Osteoblast (primary cell): ENCODE measurements at regions not wholly inside any gene's neighbourhood (a gene's known extent, or its start where the extent isn't known, plus 50 kb on each side); places are given as distances from the start of the nearest gene placed in this dataset.

Experiments
- DNase-seq: peaks from one replicate; pipeline ENCODE4 v3.0.0; 2011; ENCODE audit warnings: low spot score, mixed read lengths; ENCODE audit not compliant: insufficient read length; ENCODE audit errors: missing footprints
- H2AFZ ChIP-seq: 2 replicates; pipeline ENCODE4 v1.6.0; 2011; ENCODE audit warnings: mild to moderate bottlenecking, low read length
- H3K27ac ChIP-seq: 2 replicates; pipeline ENCODE4 v1.5.1; 2011; ENCODE audit warnings: mild to moderate bottlenecking, low read depth, low read length, moderate library complexity
- H3K27me3 ChIP-seq: 2 replicates; pipeline ENCODE4 v1.6.0; 2012; ENCODE audit warnings: mild to moderate bottlenecking, control low read depth, inconsistent platforms, low read length, moderate library complexity; ENCODE audit not compliant: insufficient read depth
- H3K36me3 ChIP-seq: 2 replicates; pipeline ENCODE4 v1.5.1; 2011; ENCODE audit warnings: mild to moderate bottlenecking, low read length, control low read depth, moderate library complexity; ENCODE audit not compliant: insufficient read depth
- H3K4me1 ChIP-seq: 2 replicates; pipeline ENCODE4 v1.5.1; 2011; ENCODE audit warnings: mild to moderate bottlenecking, low read length, control low read depth, moderate library complexity; ENCODE audit not compliant: insufficient read depth
- H3K4me2 ChIP-seq: 2 replicates; pipeline ENCODE4 v1.6.0; 2011; ENCODE audit warnings: mild to moderate bottlenecking, low read length; ENCODE audit not compliant: insufficient read depth
- H3K4me3 ChIP-seq: fragments of 200-600 bp; sonication (generic); 3 replicates; pipeline ENCODE4 v1.5.1; 2012; ENCODE audit warnings: mild to moderate bottlenecking, low read length, inconsistent platforms; ENCODE audit not compliant: insufficient read depth
- H3K79me2 ChIP-seq: 2 replicates; pipeline ENCODE4 v1.6.0; 2012; ENCODE audit warnings: mild to moderate bottlenecking, low read length, control low read depth, inconsistent platforms; ENCODE audit not compliant: insufficient read depth
- H3K9me3 ChIP-seq: 2 replicates; pipeline ENCODE4 v1.5.1; 2011; ENCODE audit warnings: low read depth, low read length, control low read depth
- H4K20me1 ChIP-seq: 2 replicates; pipeline ENCODE4 v1.6.0; 2012; ENCODE audit warnings: mild to moderate bottlenecking, low read length, control low read depth; ENCODE audit not compliant: insufficient read depth
- TF ChIP-seq, protein P1 (sequence below): IDR thresholded peaks from 2 replicates; pipeline ENCODE4 v1.5.1; 2011; ENCODE audit warnings: mild to moderate bottlenecking, low read depth, low read length, moderate library complexity; ENCODE audit errors: extremely low read depth

DNA sequence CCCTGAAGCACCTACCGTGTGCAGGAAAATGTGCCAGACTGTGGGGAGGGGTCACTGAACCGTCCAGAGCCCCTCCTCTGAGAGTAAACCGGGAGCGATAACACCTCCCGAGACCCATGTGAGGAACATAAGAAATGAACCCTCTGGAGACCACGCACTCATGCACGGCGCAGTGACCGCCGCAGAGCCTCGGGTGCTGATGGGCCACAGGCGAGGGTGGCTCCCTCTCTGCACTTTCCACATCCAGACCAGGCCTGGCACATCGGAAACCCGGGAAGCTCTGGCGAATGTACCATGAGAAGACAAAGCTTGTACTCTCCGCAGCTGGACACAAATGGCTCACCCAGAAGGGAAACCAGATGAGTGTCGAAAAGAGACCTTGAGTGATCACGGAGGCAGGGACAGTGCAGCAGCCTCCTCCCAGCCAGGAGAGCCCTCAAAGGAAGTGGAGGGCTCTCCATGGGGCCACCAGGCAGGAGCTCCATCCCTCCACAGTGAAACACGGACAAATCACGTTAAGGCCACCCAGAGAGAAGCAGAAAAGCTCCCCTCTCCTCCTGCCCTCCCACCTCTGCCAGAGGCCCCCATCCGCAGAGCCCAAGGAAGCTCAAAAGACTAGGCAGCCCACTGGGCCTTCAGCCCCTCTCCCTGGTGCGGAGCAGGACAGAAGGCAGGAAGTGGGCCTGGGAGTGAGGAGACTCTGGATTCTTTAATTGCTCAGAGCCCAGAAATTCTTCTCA, 178.1 kb upstream of the PPP2R2D start:
- Histone ChIP-seq H3K4me2 (no peak overlapping the region), H3K4me1 (no peaks in the 10 kb centered on the region), H3K9me3 (no peaks in the 10 kb centered on the region), H3K4me3 (no peak overlapping the region), H3K36me3 (no peaks in the 10 kb centered on the region), H4K20me1 (no peaks in the 10 kb centered on the region), H3K79me2 (no peaks in the 10 kb centered on the region), H3K27ac (no peak overlapping the region), H2AFZ (no peak overlapping the region), H3K27me3 (no peaks in the 10 kb centered on the region)
- TF ChIP-seq, protein P1, sequence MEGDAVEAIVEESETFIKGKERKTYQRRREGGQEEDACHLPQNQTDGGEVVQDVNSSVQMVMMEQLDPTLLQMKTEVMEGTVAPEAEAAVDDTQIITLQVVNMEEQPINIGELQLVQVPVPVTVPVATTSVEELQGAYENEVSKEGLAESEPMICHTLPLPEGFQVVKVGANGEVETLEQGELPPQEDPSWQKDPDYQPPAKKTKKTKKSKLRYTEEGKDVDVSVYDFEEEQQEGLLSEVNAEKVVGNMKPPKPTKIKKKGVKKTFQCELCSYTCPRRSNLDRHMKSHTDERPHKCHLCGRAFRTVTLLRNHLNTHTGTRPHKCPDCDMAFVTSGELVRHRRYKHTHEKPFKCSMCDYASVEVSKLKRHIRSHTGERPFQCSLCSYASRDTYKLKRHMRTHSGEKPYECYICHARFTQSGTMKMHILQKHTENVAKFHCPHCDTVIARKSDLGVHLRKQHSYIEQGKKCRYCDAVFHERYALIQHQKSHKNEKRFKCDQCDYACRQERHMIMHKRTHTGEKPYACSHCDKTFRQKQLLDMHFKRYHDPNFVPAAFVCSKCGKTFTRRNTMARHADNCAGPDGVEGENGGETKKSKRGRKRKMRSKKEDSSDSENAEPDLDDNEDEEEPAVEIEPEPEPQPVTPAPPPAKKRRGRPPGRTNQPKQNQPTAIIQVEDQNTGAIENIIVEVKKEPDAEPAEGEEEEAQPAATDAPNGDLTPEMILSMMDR = no peak
- no peak for DNase-seq

DNA sequence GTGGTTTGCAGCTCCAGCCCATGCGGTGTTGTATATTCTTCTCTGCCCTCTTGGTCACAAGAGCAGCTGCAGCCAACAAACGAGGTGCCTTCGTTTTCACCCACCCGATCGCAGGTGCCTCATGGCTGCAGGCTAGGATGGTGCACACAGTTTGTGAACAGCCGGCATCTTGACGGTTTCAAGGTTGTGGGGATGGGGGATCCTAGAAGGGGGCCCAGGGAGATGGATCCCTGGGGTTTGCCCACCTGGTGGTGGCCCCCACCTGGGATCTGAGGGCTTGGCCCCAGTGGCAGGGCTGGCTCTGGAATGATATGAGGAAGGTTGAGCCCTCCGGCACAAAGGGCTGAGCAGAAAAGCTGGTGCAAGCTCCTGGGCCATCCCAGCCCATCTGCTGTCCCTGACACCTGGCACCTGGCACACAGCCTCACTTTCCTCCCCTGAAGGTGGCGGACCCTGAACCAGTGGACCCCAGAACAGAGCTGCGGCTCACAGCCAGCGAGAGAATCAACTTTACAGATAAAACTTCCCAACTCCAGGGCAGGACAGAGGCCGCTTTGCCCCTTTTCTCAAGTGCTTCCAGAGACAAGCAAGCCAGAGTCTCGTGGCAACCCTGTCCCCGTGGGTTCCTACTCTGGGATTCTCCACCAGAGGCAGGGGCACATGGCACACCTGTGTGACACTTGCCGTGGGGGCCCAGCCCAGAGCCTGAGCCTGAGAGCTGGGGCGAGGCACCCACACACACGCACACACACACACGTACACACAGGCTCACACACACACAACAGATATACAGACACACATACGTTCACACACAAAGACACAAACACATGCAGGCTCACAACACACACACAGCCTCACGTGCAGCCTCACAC, 177.3 kb upstream of the PPP2R2D start:
- no peaks in the 10 kb centered on the region for H3K36me3 ChIP-seq
- TF ChIP-seq, protein P1 = no peak

DNA sequence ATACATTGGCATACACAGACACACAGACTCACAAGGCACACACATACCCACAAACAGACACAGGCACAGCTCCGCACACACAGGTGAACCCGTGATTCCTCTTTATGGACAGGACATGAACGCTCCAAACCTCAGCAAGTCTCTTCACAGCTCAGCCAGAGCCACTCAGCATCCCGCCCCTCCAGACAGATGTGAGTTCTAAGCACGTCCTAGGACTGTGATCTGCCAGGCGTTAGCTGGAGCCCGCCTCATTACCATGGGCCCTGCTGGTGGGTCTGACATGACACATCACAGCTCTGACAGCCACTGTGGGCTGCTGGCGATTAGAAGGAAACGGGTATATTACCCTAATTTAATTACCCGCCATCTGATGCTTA, 176.7 kb upstream of the PPP2R2D start:
- H3K36me3 ChIP-seq = no peaks in the 10 kb centered on the region
- DNase-seq = peak; percentile 84
- H3K27me3 ChIP-seq = no peaks in the 10 kb centered on the region
- no peaks in the 10 kb centered on the region for H3K79me2 ChIP-seq
- TF ChIP-seq, protein P1 = no peak
- H3K9me3 ChIP-seq = no peaks in the 10 kb centered on the region
- H3K27ac ChIP-seq = no peak overlapping the region
- no peak overlapping the region for H3K4me2 ChIP-seq
- no peaks in the 10 kb centered on the region for H4K20me1 ChIP-seq
- H3K4me3 ChIP-seq = no peak overlapping the region
- no peaks in the 10 kb centered on the region for H3K4me1 ChIP-seq
- no peak overlapping the region for H2AFZ ChIP-seq

More for the DNA sequence above, 177.3 kb upstream of the PPP2R2D start:
- no peaks in the 10 kb centered on the region for H3K79me2 ChIP-seq
- no peaks in the 10 kb centered on the region for H3K4me1 ChIP-seq
- no peak overlapping the region for H3K27ac ChIP-seq
- no peak overlapping the region for H3K4me3 ChIP-seq
- no peak overlapping the region for H3K4me2 ChIP-seq
- no peaks in the 10 kb centered on the region for H3K9me3 ChIP-seq
- DNase-seq = no peak
- H3K27me3 ChIP-seq = no peaks in the 10 kb centered on the region
- H2AFZ ChIP-seq = no peak overlapping the region
- H4K20me1 ChIP-seq = no peaks in the 10 kb centered on the region
